HepG2 (cell line): ENCODE measurements at regions not wholly inside any gene's neighbourhood (a gene's known extent, or its start where the extent isn't known, plus 50 kb on each side); places are given as distances from the start of the nearest gene placed in this dataset.

ENCODE experiments used
- ATAC-seq: fragments of 200-7000 bp; cut with Tn5 transposase; 3 replicates; pipeline ENCODE4 v1.9.1; 2020; ENCODE audit warnings: mild to moderate bottlenecking, moderate library complexity
- BruUV-seq: library from RNA; stranded (reverse); fragments of 400-500 nt; replicated peaks from 2 replicates; lab custom pipeline; 2021; lab: Mats Ljungman, UMichigan
- CTCF ChIA-PET: fragments of 300-600 bp; formaldehyde crosslinking; extraction: SDS; loops from one replicate; lab custom pipeline; 2021; ENCODE audit warnings: low total read pairs, inconsistent platforms, low intra/inter-chr PET ratio; lab: Yijun Ruan, JAX
- POLR2A ChIA-PET: fragments of 350-600 bp; sonication (Branson Sonifier 250); formaldehyde crosslinking; loops from one replicate; lab custom pipeline; 2020; ENCODE audit warnings: antibody characterized with exemption, inconsistent platforms; lab: Yijun Ruan, JAX
- DNase-seq: peaks from one replicate; pipeline ENCODE4 v3.0.0-alpha.2; 2015; ENCODE audit warnings: low spot score
- FAIRE-seq: peaks from 3 replicates; lab custom pipeline; 2011; peaks lifted over from hg19 to GRCh38; lab: Jason Lieb, UNC
- H2AFZ ChIP-seq: one replicate; pipeline ENCODE4 v1.6.1; 2011; ENCODE audit warnings: low read length, inconsistent platforms
- H3K27ac ChIP-seq: fragments of 300-600 bp; 3 replicates; pipeline ENCODE4 v1.8.0; 2011; ENCODE audit warnings: mixed run types, mild to moderate bottlenecking, mixed read lengths, low read length, inconsistent platforms; ENCODE audit not compliant: insufficient read depth; ENCODE audit errors: extremely low read length
- H3K27me3 ChIP-seq, 2 experiments: fragments of 200-600 bp in 1 of 2; 2 replicates in 1 of 2; 3 replicates in 1 of 2; pipeline versions ENCODE4 v1.6.0 to v1.8.0; 2011; ENCODE audit warnings: low read length in 2 of 2, mild to moderate bottlenecking in 2 of 2, moderate library complexity in 2 of 2, inconsistent platforms in 1 of 2; ENCODE audit not compliant: insufficient read depth in 2 of 2, control insufficient read depth in 1 of 2
- H3K36me3 ChIP-seq, 2 experiments: fragments of 200-600 bp in 1 of 2; replicated peaks in 1 of 2; 2 replicates in 1 of 2; 3 replicates in 1 of 2; pipeline versions ENCODE4 v1.5.1 to v1.8.0; 2011; ENCODE audit warnings: low read length in 2 of 2, inconsistent platforms in 1 of 2; ENCODE audit not compliant: insufficient read depth in 2 of 2, control insufficient read depth in 1 of 2
- H3K4me1 ChIP-seq: 2 replicates; pipeline ENCODE4 v1.5.1; 2012; ENCODE audit warnings: low read length, inconsistent platforms; ENCODE audit not compliant: insufficient read depth
- H3K4me2 ChIP-seq: 2 replicates; pipeline ENCODE4 v1.6.0; 2011; ENCODE audit warnings: low read depth, low read length, inconsistent platforms
- H3K4me3 ChIP-seq, 3 experiments: fragments of 200-600 bp in 1 of 3; sonication (generic), shearing (Covaris generic) in 1 of 3; replicated peaks in 1 of 3; 2 replicates each; pipeline ENCODE4 v1.5.1; 2011 to 2016; ENCODE audit warnings: low read length in 3 of 3, inconsistent platforms in 2 of 3, low read depth in 2 of 3, mild to moderate bottlenecking in 2 of 3, control low read depth in 1 of 3, mixed read lengths in 1 of 3; ENCODE audit not compliant: insufficient read depth in 1 of 3
- H3K79me2 ChIP-seq: one replicate; pipeline ENCODE4 v1.6.1; 2011; ENCODE audit warnings: low read length, inconsistent platforms; ENCODE audit not compliant: insufficient read depth
- H3K9ac ChIP-seq: 2 replicates; pipeline ENCODE4 v1.6.0; 2011; ENCODE audit warnings: mild to moderate bottlenecking, low read depth, low read length, inconsistent platforms; ENCODE audit not compliant: insufficient read depth
- H3K9me3 ChIP-seq: 2 replicates; pipeline ENCODE4 v1.5.1; 2012; ENCODE audit warnings: mild to moderate bottlenecking, low read length
- H4K20me1 ChIP-seq: 2 replicates; pipeline ENCODE4 v1.6.0; 2011; ENCODE audit warnings: inconsistent platforms, mild to moderate bottlenecking, low read length, moderate library complexity; ENCODE audit not compliant: insufficient read depth
- FOXM1 ChIP-seq: sonication (generic); formaldehyde crosslinking; IDR thresholded peaks from 2 replicates; pipeline ENCODE4 v1.5.0; 2020; ENCODE audit warnings: missing genetic modification reagents
- MAFG ChIP-seq: sonication (generic); formaldehyde crosslinking; IDR thresholded peaks from 2 replicates; pipeline ENCODE4 v1.5.1; 2020; ENCODE audit warnings: mild to moderate bottlenecking, missing genetic modification reagents
- PPARG ChIP-seq: conservative IDR thresholded peaks from 2 replicates; pipeline ENCODE4 v1.6.1; 2016; ENCODE audit warnings: missing biosample characterization, missing genetic modification reagents
- RNF2 ChIP-seq: fragments of 450-650 bp; conservative IDR thresholded peaks from 2 replicates; pipeline ENCODE4 v1.6.1; 2016; ENCODE audit warnings: low read depth
- RORA ChIP-seq: sonication (generic); formaldehyde crosslinking; IDR thresholded peaks from 2 replicates; pipeline ENCODE4 v1.5.0; 2020; ENCODE audit warnings: mild to moderate bottlenecking, missing genetic modification reagents, moderate library complexity
- SMAD9 ChIP-seq: sonication (generic); formaldehyde crosslinking; IDR thresholded peaks from 2 replicates; pipeline ENCODE4 v1.5.1; 2020; ENCODE audit warnings: mild to moderate bottlenecking, missing genetic modification reagents
- ZNF430 ChIP-seq: sonication (generic); formaldehyde crosslinking; IDR thresholded peaks from 2 replicates; pipeline ENCODE4 v1.9.0; 2021; ENCODE audit warnings: mild to moderate bottlenecking, missing genetic modification reagents
- ZNF549 ChIP-seq: sonication (generic); formaldehyde crosslinking; IDR thresholded peaks from 2 replicates; pipeline ENCODE4 v1.5.0; 2020; ENCODE audit warnings: missing genetic modification reagents
- in situ Hi-C: cut with HindIII; loops from 2 replicates; pipeline ENCODE4 v1.10.0; 2017; ENCODE audit warnings: low pct_unique_long_range_greater_than_20kb; ENCODE audit not compliant: extremely low pct_ligation_motif_present
- intact Hi-C: fragments of 100-400 bp; cut with micrococcal nuclease; formaldehyde crosslinking; loops from one replicate; pipeline ENCODE4 v1.10.0; 2022; ENCODE audit not compliant: unreplicated experiment
- TF ChIP-seq, protein P1 (sequence below): sonication (generic); formaldehyde crosslinking; IDR thresholded peaks from 2 replicates; pipeline ENCODE4 v1.4.0; 2020; ENCODE audit warnings: mild to moderate bottlenecking, missing genetic modification reagents
- TF ChIP-seq, protein P2 (sequence below): sonication (generic); formaldehyde crosslinking; IDR thresholded peaks from 2 replicates; pipeline ENCODE4 v1.4.0; 2020; ENCODE audit warnings: missing genetic modification reagents
- TF ChIP-seq, protein P3 (sequence below): IDR thresholded peaks from 2 replicates; pipeline ENCODE4 v1.6.1; 2016; ENCODE audit warnings: mild to moderate bottlenecking
- TF ChIP-seq, protein P4 (sequence below): sonication (generic); formaldehyde crosslinking; IDR thresholded peaks from 2 replicates; pipeline ENCODE4 v1.9.0; 2021; ENCODE audit warnings: missing genetic modification reagents, mild to moderate bottlenecking, borderline replicate concordance

DNA sequence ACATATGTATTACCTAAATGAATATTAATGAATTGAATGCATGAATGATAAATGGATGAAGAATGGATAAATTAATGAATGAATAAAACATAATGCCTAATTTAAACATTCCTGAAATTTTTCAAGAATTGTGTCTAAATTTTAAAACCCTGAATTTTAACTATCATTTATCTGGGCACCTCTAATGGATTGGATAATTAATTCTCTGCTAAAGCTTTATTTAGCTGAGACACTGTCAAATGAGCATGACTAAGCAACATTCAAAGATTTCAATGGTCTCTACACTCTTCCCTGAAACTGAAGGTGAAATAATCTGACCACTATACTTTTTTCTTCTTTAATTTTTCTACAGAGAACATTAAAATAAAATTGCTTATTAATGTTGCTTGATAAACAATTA lies 1197.7 kb downstream of the C4orf33 start (continued):
- TF ChIP-seq, protein P1, sequence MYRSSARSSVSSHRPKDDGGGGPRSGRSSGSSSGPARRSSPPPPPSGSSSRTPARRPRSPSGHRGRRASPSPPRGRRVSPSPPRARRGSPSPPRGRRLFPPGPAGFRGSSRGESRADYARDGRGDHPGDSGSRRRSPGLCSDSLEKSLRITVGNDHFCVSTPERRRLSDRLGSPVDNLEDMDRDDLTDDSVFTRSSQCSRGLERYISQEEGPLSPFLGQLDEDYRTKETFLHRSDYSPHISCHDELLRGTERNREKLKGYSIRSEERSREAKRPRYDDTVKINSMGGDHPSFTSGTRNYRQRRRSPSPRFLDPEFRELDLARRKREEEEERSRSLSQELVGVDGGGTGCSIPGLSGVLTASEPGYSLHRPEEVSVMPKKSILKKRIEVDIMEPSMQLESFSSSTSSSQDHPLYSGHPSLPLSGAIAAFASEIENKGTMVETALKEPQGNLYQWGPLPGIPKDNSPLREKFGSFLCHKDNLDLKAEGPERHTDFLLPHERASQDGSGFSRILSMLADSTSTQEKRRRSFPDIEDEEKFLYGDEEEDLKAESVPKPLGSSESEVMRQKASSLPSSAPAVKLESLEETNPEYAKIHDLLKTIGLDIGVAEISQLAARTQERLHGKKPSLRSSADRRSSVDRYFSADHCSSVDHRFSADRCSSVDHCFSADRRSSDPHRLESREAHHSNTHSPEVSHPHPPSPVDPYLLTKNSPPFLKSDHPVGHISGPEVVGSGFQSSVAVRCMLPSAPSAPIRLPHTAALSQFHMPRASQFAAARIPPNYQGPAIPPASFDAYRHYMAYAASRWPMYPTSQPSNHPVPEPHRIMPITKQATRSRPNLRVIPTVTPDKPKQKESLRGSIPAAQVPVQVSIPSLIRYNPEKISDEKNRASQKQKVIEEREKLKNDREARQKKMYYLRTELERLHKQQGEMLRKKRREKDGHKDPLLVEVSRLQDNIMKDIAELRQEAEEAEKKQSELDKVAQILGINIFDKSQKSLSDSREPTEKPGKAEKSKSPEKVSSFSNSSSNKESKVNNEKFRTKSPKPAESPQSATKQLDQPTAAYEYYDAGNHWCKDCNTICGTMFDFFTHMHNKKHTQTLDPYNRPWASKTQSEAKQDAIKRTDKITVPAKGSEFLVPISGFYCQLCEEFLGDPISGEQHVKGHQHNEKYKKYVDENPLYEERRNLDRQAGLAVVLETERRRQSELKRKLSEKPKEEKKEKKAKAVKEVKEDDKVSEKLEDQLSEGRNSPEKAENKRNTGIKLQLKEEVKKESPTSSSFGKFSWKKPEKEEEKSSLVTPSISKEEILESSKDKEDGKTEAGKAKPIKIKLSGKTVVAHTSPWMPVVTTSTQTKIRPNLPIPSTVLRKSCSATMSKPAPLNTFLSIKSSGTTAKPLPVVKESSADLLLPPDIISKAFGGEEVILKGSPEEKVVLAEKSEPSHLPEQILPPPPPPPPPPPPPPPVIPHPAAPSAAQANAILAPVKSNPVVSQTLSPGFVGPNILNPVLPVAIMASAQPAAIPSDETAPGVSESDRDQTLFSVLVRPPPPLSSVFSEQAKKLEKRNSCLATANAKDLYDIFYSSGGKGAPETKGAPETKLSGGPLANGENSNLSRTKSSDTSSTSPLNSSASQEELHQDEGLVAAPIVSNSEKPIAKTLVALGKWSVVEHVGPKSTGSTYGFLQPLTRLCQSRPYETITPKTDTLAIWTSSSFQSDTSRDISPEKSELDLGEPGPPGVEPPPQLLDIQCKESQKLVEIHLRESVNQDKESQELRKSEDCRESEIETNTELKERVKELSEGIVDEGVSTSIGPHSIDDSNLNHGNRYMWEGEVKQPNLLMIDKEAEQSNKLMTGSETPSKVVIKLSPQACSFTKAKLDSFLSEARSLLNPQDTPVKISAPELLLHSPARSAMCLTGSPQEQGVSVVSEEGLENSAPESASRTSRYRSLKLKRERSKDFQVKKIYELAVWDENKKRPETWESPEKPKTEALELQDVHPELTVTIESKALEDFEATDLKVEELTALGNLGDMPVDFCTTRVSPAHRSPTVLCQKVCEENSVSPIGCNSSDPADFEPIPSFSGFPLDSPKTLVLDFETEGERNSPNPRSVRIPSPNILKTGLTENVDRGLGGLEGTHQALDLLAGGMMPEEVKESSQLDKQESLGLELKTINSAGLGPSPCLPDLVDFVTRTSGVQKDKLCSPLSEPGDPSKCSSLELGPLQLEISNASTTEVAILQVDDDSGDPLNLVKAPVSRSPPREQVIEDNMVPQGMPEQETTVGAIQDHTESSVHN, result no peak
- TF ChIP-seq FOXM1 (no peak), ZNF549 (CRISPR knock-in tag) (no peak)
- TF ChIP-seq, protein P2, sequence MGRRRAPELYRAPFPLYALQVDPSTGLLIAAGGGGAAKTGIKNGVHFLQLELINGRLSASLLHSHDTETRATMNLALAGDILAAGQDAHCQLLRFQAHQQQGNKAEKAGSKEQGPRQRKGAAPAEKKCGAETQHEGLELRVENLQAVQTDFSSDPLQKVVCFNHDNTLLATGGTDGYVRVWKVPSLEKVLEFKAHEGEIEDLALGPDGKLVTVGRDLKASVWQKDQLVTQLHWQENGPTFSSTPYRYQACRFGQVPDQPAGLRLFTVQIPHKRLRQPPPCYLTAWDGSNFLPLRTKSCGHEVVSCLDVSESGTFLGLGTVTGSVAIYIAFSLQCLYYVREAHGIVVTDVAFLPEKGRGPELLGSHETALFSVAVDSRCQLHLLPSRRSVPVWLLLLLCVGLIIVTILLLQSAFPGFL (CRISPR knock-in tag), result no peak

DNA sequence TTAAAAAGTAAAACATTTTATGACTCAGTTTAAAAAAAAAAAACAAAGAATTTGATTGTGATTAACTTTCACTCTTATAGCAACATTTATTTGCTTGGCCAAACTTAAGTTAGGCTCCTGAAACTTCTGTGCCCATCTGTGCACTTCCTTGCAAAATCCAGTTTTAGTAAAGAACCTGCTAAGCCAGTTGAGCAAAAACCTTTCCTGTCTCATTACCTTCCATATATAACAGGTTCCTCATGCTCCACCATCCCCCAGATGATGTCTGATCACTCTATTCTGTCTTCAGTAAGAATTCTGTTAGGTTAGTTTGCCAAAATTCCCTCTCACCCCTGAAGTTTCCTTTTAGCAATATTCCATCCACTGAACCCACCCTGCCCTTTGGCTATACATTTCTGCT lies 1200.5 kb downstream of the C4orf33 start:
- intact Hi-C loops (no loop called here), in situ Hi-C loops (no loop called here)
- BruUV-seq, result no TSS peak
- FAIRE-seq (no peak), DNase-seq (no peak), ATAC-seq (no peak)
- Histone ChIP-seq H3K27me3 (no peaks in the 10 kb centered on the region), H3K9me3 (no peaks in the 10 kb centered on the region), H4K20me1 (no peaks in the 10 kb centered on the region), H3K4me3 (no peak overlapping the region), H3K4me2 (no peak overlapping the region), H2AFZ (no peak overlapping the region), H3K9ac (no peak overlapping the region), H3K4me1 (no peaks in the 10 kb centered on the region), H3K36me3 (no peaks in the 10 kb centered on the region), H3K27ac (no peak overlapping the region), H3K79me2 (no peaks in the 10 kb centered on the region)
- TF ChIP-seq RNF2 (no peak), ZNF430 (no peak), PPARG (CRISPR knock-in tag) (no peak), RORA (CRISPR knock-in tag) (no peak), SMAD9 (CRISPR knock-in tag) (no peak), MAFG (CRISPR knock-in tag) (no peak)
- TF ChIP-seq, protein P3, sequence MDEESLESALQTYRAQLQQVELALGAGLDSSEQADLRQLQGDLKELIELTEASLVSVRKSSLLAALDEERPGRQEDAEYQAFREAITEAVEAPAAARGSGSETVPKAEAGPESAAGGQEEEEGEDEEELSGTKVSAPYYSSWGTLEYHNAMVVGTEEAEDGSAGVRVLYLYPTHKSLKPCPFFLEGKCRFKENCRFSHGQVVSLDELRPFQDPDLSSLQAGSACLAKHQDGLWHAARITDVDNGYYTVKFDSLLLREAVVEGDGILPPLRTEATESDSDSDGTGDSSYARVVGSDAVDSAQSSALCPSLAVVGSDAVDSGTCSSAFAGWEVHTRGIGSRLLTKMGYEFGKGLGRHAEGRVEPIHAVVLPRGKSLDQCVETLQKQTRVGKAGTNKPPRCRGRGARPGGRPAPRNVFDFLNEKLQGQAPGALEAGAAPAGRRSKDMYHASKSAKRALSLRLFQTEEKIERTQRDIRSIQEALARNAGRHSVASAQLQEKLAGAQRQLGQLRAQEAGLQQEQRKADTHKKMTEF (CRISPR knock-in tag), result no peak
- TF ChIP-seq, protein P4, sequence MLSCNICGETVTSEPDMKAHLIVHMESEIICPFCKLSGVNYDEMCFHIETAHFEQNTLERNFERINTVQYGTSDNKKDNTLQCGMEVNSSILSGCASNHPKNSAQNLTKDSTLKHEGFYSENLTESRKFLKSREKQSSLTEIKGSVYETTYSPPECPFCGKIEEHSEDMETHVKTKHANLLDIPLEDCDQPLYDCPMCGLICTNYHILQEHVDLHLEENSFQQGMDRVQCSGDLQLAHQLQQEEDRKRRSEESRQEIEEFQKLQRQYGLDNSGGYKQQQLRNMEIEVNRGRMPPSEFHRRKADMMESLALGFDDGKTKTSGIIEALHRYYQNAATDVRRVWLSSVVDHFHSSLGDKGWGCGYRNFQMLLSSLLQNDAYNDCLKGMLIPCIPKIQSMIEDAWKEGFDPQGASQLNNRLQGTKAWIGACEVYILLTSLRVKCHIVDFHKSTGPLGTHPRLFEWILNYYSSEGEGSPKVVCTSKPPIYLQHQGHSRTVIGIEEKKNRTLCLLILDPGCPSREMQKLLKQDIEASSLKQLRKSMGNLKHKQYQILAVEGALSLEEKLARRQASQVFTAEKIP (CRISPR knock-in tag), result no peak
- ChIA-PET POLR2A (no interaction called here), CTCF (no interaction called here)
